Smooth muscle cell (in vitro differentiated cells): ENCODE measurements at regions not wholly inside any gene's neighbourhood (a gene's known extent, or its start where the extent isn't known, plus 50 kb on each side); places are given as distances from the start of the nearest gene placed in this dataset.

ENCODE experiments used
- DNase-seq: peaks from one replicate; lab custom pipeline; 2025; ENCODE audit not compliant: unreplicated experiment; lab: John Stamatoyannopoulos, UW
- H2AFZ ChIP-seq: fragments of 200-600 bp; sonication (generic); 2 replicates; pipeline ENCODE4 v1.6.0; 2016; ENCODE audit warnings: antibody characterized with exemption, low read depth, mild to moderate bottlenecking
- H3F3A ChIP-seq: fragments of 200-600 bp; sonication (generic); 2 replicates; pipeline ENCODE4 v1.6.0; 2017; ENCODE audit warnings: antibody characterized with exemption, low read depth
- H3K27ac ChIP-seq: fragments of 200-600 bp; sonication (generic); 2 replicates; pipeline ENCODE4 v1.5.1; 2016; ENCODE audit warnings: low read depth, mild to moderate bottlenecking
- H3K27me3 ChIP-seq: fragments of 200-600 bp; sonication (generic); 2 replicates; pipeline ENCODE4 v1.6.1; 2016; ENCODE audit warnings: low read depth, mild to moderate bottlenecking
- H3K36me3 ChIP-seq: fragments of 200-600 bp; sonication (generic); 2 replicates; pipeline ENCODE4 v1.5.1; 2016; ENCODE audit warnings: low read depth
- H3K4me1 ChIP-seq: fragments of 200-600 bp; sonication (generic); 2 replicates; pipeline ENCODE4 v1.5.1; 2016; ENCODE audit warnings: low read depth
- H3K4me2 ChIP-seq: fragments of 200-600 bp; sonication (generic); 2 replicates; pipeline ENCODE4 v1.6.0; 2016; ENCODE audit warnings: mild to moderate bottlenecking
- H3K4me3 ChIP-seq: fragments of 200-600 bp; sonication (generic); 2 replicates; pipeline ENCODE4 v1.5.1; 2016; ENCODE audit warnings: mild to moderate bottlenecking
- H3K79me2 ChIP-seq: fragments of 200-600 bp; sonication (generic); 2 replicates; pipeline ENCODE4 v1.6.0; 2016; ENCODE audit warnings: low read depth, mild to moderate bottlenecking
- H3K9ac ChIP-seq: fragments of 200-600 bp; sonication (generic); 2 replicates; pipeline ENCODE4 v1.6.0; 2016; ENCODE audit warnings: low read depth
- H3K9me3 ChIP-seq: fragments of 200-600 bp; sonication (generic); replicated peaks from 2 replicates; pipeline ENCODE4 v1.5.1; 2016; ENCODE audit warnings: low read depth
- H4K20me1 ChIP-seq: fragments of 200-600 bp; sonication (generic); 2 replicates; pipeline ENCODE4 v1.6.0; 2016; ENCODE audit warnings: low read depth
- WGBS: methylation state at CpG from one replicate; pipeline ENCODE4 v1.1.7; 2016; ENCODE audit warnings: low lambda C conversion rate; 5-methylcytosine and 5-hydroxymethylcytosine counted together
- TF ChIP-seq, protein P1 (sequence below): fragments of 200-600 bp; sonication (generic); IDR thresholded peaks from 2 replicates; pipeline ENCODE4 v1.5.1; 2017; ENCODE audit warnings: borderline replicate concordance, mild to moderate bottlenecking, antibody characterized with exemption; ENCODE audit not compliant: insufficient read depth, poor library complexity, severe bottlenecking

- Histone ChIP-seq H3K4me2 (no peak overlapping the region), H3K36me3 (no peaks in the 10 kb centered on the region), H4K20me1 (no peaks in the 10 kb centered on the region), H2AFZ (no peak overlapping the region), H3K4me3 (no peak overlapping the region), H3K9me3 (no peaks in the 10 kb centered on the region), H3K9ac (no peak overlapping the region), H3K4me1 (no peaks in the 10 kb centered on the region), H3K27me3 (no peaks in the 10 kb centered on the region), H3K27ac (no peak overlapping the region), H3K79me2 (no peaks in the 10 kb centered on the region), H3F3A (no peaks in the 10 kb centered on the region)
- no peak for DNase-seq
- TF ChIP-seq, protein P1, sequence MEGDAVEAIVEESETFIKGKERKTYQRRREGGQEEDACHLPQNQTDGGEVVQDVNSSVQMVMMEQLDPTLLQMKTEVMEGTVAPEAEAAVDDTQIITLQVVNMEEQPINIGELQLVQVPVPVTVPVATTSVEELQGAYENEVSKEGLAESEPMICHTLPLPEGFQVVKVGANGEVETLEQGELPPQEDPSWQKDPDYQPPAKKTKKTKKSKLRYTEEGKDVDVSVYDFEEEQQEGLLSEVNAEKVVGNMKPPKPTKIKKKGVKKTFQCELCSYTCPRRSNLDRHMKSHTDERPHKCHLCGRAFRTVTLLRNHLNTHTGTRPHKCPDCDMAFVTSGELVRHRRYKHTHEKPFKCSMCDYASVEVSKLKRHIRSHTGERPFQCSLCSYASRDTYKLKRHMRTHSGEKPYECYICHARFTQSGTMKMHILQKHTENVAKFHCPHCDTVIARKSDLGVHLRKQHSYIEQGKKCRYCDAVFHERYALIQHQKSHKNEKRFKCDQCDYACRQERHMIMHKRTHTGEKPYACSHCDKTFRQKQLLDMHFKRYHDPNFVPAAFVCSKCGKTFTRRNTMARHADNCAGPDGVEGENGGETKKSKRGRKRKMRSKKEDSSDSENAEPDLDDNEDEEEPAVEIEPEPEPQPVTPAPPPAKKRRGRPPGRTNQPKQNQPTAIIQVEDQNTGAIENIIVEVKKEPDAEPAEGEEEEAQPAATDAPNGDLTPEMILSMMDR, result no peak
Observed at GRCh38 chr1:219041141-219041540, 132.5 kb upstream of the LYPLAL1 start.

- no peaks in the 10 kb centered on the region for H3K9me3 ChIP-seq
- no peak overlapping the region for H2AFZ ChIP-seq
- no peaks in the 10 kb centered on the region for H3K79me2 ChIP-seq
- no peak overlapping the region for H3K4me3 ChIP-seq
- TF ChIP-seq, protein P1, result no peak
- no peak overlapping the region for H3K9ac ChIP-seq
- H4K20me1 ChIP-seq, result no peaks in the 10 kb centered on the region
- H3K36me3 ChIP-seq, result no peaks in the 10 kb centered on the region
- H3K4me1 ChIP-seq, result no peaks in the 10 kb centered on the region
- no peak overlapping the region for H3K27ac ChIP-seq
- no peak for DNase-seq
- 92% methylated on average over 1 of the region's 1 CpG for WGBS
- no peaks in the 10 kb centered on the region for H3F3A ChIP-seq
- no peaks in the 10 kb centered on the region for H3K27me3 ChIP-seq
- H3K4me2 ChIP-seq, result no peak overlapping the region
Observed at GRCh38 chr1:219041818-219042217, 131.9 kb upstream of the LYPLAL1 start.

GRCh38 chr1:219042769-219043168 is 130.9 kb upstream of the LYPLAL1 start:
- H3K27ac ChIP-seq, result no peak overlapping the region
- H3K4me2 ChIP-seq, result no peak overlapping the region
- no peaks in the 10 kb centered on the region for H3K4me1 ChIP-seq
- no peak overlapping the region for H2AFZ ChIP-seq
- H3K79me2 ChIP-seq, result no peaks in the 10 kb centered on the region
- no peak overlapping the region for H3K4me3 ChIP-seq
- H3K9ac ChIP-seq, result no peak overlapping the region
- H3K27me3 ChIP-seq, result no peaks in the 10 kb centered on the region
- H3F3A ChIP-seq, result no peaks in the 10 kb centered on the region
- 82% methylated on average over 2 of the region's 2 CpGs for WGBS
- no peaks in the 10 kb centered on the region for H4K20me1 ChIP-seq
- no peak for DNase-seq
- TF ChIP-seq, protein P1, result no peak
- no peaks in the 10 kb centered on the region for H3K36me3 ChIP-seq
- H3K9me3 ChIP-seq, result no peaks in the 10 kb centered on the region

- no peaks in the 10 kb centered on the region for H3K4me1 ChIP-seq
- DNase-seq, result no peak
- H3K27me3 ChIP-seq, result peaks cover 2% of the 10 kb centered on the region
- no peak overlapping the region for H3K9ac ChIP-seq
- TF ChIP-seq, protein P1, result no peak
- H3K79me2 ChIP-seq, result no peaks in the 10 kb centered on the region
- H4K20me1 ChIP-seq, result no peaks in the 10 kb centered on the region
- WGBS, result 93% methylated on average over 3 of the region's 3 CpGs
- H3K36me3 ChIP-seq, result no peaks in the 10 kb centered on the region
- H3K4me2 ChIP-seq, result no peak overlapping the region
- H3K4me3 ChIP-seq, result no peak overlapping the region
- H3F3A ChIP-seq, result no peaks in the 10 kb centered on the region
- no peak overlapping the region for H3K27ac ChIP-seq
- no peak overlapping the region for H2AFZ ChIP-seq
- no peaks in the 10 kb centered on the region for H3K9me3 ChIP-seq
Observed at GRCh38 chr1:219045246-219045645, 128.4 kb upstream of the LYPLAL1 start.
